B cell (primary cell): ENCODE measurements at regions not wholly inside any gene's neighbourhood (a gene's known extent, or its start where the extent isn't known, plus 50 kb on each side); places are given as distances from the start of the nearest gene placed in this dataset.

Source experiments
- CTCF ChIP-seq: fragments of 200-600 bp; IDR thresholded peaks from one replicate; pipeline ENCODE4 v1.8.0; 2022; ENCODE audit warnings: antibody characterized with exemption, mild to moderate bottlenecking
- EZH2 ChIP-seq: IDR thresholded peaks from 2 replicates; pipeline ENCODE4 v1.6.1; 2012; ENCODE audit warnings: borderline replicate concordance, low read depth, mild to moderate bottlenecking, moderate library complexity, low read length; ENCODE audit not compliant: insufficient read depth, poor library complexity, severe bottlenecking

GRCh38 chr13:99907627-99908026 lies 63.9 kb downstream of the ZIC5 start:
- TF ChIP-seq CTCF: no peak
- TF ChIP-seq EZH2: no peak
